Islet precursor cell (in vitro differentiated cells): ENCODE measurements at regions not wholly inside any gene's neighbourhood (a gene's known extent, or its start where the extent isn't known, plus 50 kb on each side); places are given as distances from the start of the nearest gene placed in this dataset.
"Not testable (repeated sequence)": the region's sequence is repeated elsewhere in the genome, so short reads cannot be mapped to it uniquely, and the experiment has no call there.

Experiments
- DNase-seq: peaks from one replicate; pipeline ENCODE4 v3.0.0-alpha.2; 2018

- no peak for DNase-seq
Measured at GRCh38 chr12:97714107-97714563, 251.5 kb downstream of the RMST start.

- DNase-seq: no peak
Measured at GRCh38 chr12:97716356-97716755, 253.8 kb downstream of the RMST start.

- DNase-seq: not testable (repeated sequence)
Measured at GRCh38 chr12:97723801-97724200, 261.2 kb downstream of the RMST start.

GRCh38 chr12:97745406-97746101 lies 282.9 kb downstream of the RMST start:
- no peak for DNase-seq

- no peak for DNase-seq
Measured at GRCh38 chr12:97748298-97748697, 285.7 kb downstream of the RMST start.

- DNase-seq: no peak
Measured at GRCh38 chr12:97751704-97752103, 289.1 kb downstream of the RMST start.

- DNase-seq: no peak
Measured at GRCh38 chr12:97752129-97752528, 289.5 kb downstream of the RMST start.

- DNase-seq: no peak
Measured at GRCh38 chr12:97753332-97753731, 290.7 kb downstream of the RMST start.

- DNase-seq: no peak
Measured at GRCh38 chr12:97754306-97754705, 291.7 kb downstream of the RMST start.

- DNase-seq: no peak
Measured at GRCh38 chr12:97756066-97756666, 293.6 kb downstream of the RMST start.

GRCh38 chr12:97756741-97757140 lies 294.1 kb downstream of the RMST start:
- DNase-seq: no peak

- no peak for DNase-seq
Measured at GRCh38 chr12:97757481-97758193, 295.0 kb downstream of the RMST start.

- no peak for DNase-seq
Measured at GRCh38 chr12:97758194-97758501, 295.5 kb downstream of the RMST start.

- no peak for DNase-seq
Measured at GRCh38 chr12:97758586-97758985, 296.0 kb downstream of the RMST start.

- no peak for DNase-seq
Measured at GRCh38 chr12:97760601-97761000, 298.0 kb downstream of the RMST start.

- DNase-seq: no peak
Measured at GRCh38 chr12:97763113-97763512, 300.5 kb downstream of the RMST start.

GRCh38 chr12:97764700-97765099 lies 302.1 kb downstream of the RMST start:
- DNase-seq: no peak

GRCh38 chr12:97767347-97767746 lies 304.7 kb downstream of the RMST start:
- no peak for DNase-seq

- DNase-seq: no peak
Measured at GRCh38 chr12:97778111-97778510, 315.5 kb downstream of the RMST start.

- DNase-seq: no peak
Measured at GRCh38 chr12:97781342-97781741, 318.7 kb downstream of the RMST start.

GRCh38 chr12:97784904-97785303 lies 322.3 kb downstream of the RMST start:
- DNase-seq: no peak

- DNase-seq: no peak
Measured at GRCh38 chr12:97790281-97790680, 327.7 kb downstream of the RMST start.

- no peak for DNase-seq
Measured at GRCh38 chr12:97797473-97797872, 334.9 kb downstream of the RMST start.

- DNase-seq: no peak
Measured at GRCh38 chr12:97800561-97800960, 338.0 kb downstream of the RMST start.
